GM21529 (cell line): ENCODE measurements at regions not wholly inside any gene's neighbourhood (a gene's known extent, or its start where the extent isn't known, plus 50 kb on each side); places are given as distances from the start of the nearest gene placed in this dataset.
"Not testable (repeated sequence)": the region's sequence is repeated elsewhere in the genome, so short reads cannot be mapped to it uniquely, and the experiment has no call there.

Experiments
- ATAC-seq: cut with Tn5 transposase; IDR thresholded peaks from one replicate; pipeline ENCODE4 v1.9.1; 2021; ENCODE audit not compliant: unreplicated experiment

GRCh38 chr9:82880336-82881050, 182.4 kb downstream of the RASEF start:
- no peak for ATAC-seq

GRCh38 chr9:82882138-82882537, 180.8 kb downstream of the RASEF start:
- ATAC-seq = no peak

- no peak for ATAC-seq
Observed at GRCh38 chr9:82882748-82883147, 180.2 kb downstream of the RASEF start.

GRCh38 chr9:82883436-82883835, 179.5 kb downstream of the RASEF start:
- no peak for ATAC-seq

- not testable (repeated sequence) for ATAC-seq
Observed at GRCh38 chr9:82883974-82884373, 179.0 kb downstream of the RASEF start.

- no peak for ATAC-seq
Observed at GRCh38 chr9:82890401-82890800, 172.5 kb downstream of the RASEF start.

GRCh38 chr9:82890865-82891264, 172.1 kb downstream of the RASEF start:
- ATAC-seq = no peak

- no peak for ATAC-seq
Observed at GRCh38 chr9:82891321-82891720, 171.6 kb downstream of the RASEF start.

- no peak for ATAC-seq
Observed at GRCh38 chr9:82893549-82893948, 169.4 kb downstream of the RASEF start.

GRCh38 chr9:82894548-82894947, 168.4 kb downstream of the RASEF start:
- ATAC-seq = no peak

GRCh38 chr9:82894961-82895821, 167.8 kb downstream of the RASEF start:
- no peak for ATAC-seq

- ATAC-seq = no peak
Observed at GRCh38 chr9:82895822-82896110, 167.2 kb downstream of the RASEF start.

- no peak for ATAC-seq
Observed at GRCh38 chr9:82903503-82903902, 159.4 kb downstream of the RASEF start.

- no peak for ATAC-seq
Observed at GRCh38 chr9:82911996-82912395, 150.9 kb downstream of the RASEF start.

GRCh38 chr9:82912645-82913044, 150.3 kb downstream of the RASEF start:
- no peak for ATAC-seq

GRCh38 chr9:82916238-82916637, 146.7 kb downstream of the RASEF start:
- not testable (repeated sequence) for ATAC-seq

- no peak for ATAC-seq
Observed at GRCh38 chr9:82920154-82920553, 142.8 kb downstream of the RASEF start.

GRCh38 chr9:82922686-82923085, 140.3 kb downstream of the RASEF start:
- ATAC-seq = no peak

GRCh38 chr9:82923092-82923911, 139.6 kb downstream of the RASEF start:
- no peak for ATAC-seq

- ATAC-seq = no peak
Observed at GRCh38 chr9:82923912-82924605, 138.9 kb downstream of the RASEF start.
